Fibroblast of villous mesenchyme (primary cell): ENCODE measurements at regions not wholly inside any gene's neighbourhood (a gene's known extent, or its start where the extent isn't known, plus 50 kb on each side); places are given as distances from the start of the nearest gene placed in this dataset.

Experiments used
- DNase-seq: peaks from one replicate; pipeline ENCODE4 v3.0.0-alpha.2; 2010; ENCODE audit warnings: low read depth
- H3K4me3 ChIP-seq: 2 replicates; pipeline ENCODE4 v1.5.1; 2011; ENCODE audit warnings: low read depth, mild to moderate bottlenecking, low read length
- TF ChIP-seq, protein P1 (sequence below): IDR thresholded peaks from 2 replicates; pipeline ENCODE4 v1.5.1; 2012; ENCODE audit warnings: low read depth, mild to moderate bottlenecking, low read length; ENCODE audit not compliant: insufficient read depth

DNA sequence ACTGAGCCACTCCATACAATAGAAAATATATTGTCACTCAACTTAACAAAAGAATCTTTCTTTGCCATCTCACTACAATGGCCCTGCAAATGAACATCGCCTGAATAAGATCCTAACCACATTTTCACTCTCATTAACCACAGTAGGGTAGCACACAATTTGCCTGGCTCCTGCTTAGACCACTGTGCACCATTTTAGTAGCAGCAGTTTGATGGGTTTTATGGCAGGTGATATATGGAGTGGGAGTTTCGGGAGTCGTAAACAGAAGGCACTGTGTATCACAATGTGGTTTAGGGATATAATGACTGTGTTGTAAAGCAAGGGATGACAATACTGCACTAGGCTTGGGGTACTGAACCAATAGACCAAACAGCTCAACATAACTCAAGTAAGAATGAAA lies 617.4 kb downstream of the BCL11A start:
- TF ChIP-seq, protein P1, sequence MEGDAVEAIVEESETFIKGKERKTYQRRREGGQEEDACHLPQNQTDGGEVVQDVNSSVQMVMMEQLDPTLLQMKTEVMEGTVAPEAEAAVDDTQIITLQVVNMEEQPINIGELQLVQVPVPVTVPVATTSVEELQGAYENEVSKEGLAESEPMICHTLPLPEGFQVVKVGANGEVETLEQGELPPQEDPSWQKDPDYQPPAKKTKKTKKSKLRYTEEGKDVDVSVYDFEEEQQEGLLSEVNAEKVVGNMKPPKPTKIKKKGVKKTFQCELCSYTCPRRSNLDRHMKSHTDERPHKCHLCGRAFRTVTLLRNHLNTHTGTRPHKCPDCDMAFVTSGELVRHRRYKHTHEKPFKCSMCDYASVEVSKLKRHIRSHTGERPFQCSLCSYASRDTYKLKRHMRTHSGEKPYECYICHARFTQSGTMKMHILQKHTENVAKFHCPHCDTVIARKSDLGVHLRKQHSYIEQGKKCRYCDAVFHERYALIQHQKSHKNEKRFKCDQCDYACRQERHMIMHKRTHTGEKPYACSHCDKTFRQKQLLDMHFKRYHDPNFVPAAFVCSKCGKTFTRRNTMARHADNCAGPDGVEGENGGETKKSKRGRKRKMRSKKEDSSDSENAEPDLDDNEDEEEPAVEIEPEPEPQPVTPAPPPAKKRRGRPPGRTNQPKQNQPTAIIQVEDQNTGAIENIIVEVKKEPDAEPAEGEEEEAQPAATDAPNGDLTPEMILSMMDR, result no peak
- no peak overlapping the region for H3K4me3 ChIP-seq
- DNase-seq, result no peak

- no peak overlapping the region for H3K4me3 ChIP-seq
- no peak for DNase-seq
- TF ChIP-seq, protein P1, result no peak
These were observed 618.4 kb downstream of the BCL11A start for GRCh38 chr2:59935005-59935404.

DNA sequence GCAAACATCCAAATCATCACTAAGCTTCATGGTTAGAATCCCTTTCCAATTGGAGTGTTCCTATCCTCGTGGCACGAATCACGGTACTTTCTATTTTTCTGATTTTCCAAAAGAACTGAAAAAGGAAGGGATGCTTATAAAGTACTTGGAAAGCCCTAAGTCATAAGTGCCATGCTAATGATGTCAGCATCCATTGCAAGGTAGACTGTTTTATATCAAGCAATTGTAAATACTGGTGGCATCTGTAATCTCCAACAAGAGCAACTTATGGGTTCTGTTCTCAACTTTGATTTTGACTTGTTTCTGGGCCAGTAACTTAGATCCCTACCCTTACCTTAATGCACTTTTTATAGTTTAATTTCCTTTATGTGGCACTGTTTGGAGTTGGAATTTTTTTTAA lies 619.5 kb downstream of the BCL11A start:
- DNase-seq, result no peak
- TF ChIP-seq, protein P1, result no peak
- no peak overlapping the region for H3K4me3 ChIP-seq

GRCh38 chr2:59932341-59932740 lies 621.1 kb downstream of the BCL11A start:
- H3K4me3 ChIP-seq, result no peak overlapping the region
- TF ChIP-seq, protein P1, result no peak
- no peak for DNase-seq

DNA sequence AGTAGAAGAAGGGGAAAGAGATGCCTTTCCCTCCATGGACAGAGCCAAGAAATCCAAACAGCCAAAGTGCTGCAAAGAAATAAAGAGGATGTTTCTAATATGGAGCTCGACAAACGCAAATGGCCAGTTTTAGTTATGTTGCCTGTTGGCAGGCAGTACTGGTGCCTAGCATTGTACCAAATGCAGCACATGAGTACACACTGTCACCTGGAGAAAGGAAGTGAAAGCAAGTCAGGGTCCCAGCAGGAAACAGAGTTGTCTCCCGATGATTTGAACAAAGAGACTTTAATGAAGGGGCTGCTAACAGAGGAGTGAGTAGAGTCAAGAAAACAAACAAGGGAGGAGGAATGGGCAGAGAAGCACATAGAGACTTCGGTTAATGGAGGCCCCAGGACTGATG lies 623.0 kb downstream of the BCL11A start:
- DNase-seq, result no peak
- no peak overlapping the region for H3K4me3 ChIP-seq
- TF ChIP-seq, protein P1, result no peak

DNA sequence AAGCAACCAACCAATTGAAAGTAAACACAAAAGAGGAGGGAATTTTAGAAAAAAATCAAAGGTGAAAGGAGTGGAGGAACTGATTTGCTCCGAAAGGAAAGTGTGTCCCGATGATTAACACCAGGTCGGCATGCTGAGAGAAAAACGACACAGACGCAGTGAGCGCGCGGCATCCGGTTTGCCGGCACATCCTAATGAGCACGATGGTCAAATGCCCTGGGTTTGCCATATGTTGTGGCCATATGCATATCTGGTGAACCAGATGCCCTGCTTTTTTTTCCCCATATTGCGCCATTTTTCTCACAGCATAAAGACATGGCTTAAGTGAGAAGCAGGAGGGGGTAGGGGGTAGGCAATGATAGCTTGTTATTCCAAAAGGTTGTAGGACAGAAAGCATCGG lies 626.7 kb downstream of the BCL11A start:
- H3K4me3 ChIP-seq, result no peak overlapping the region
- TF ChIP-seq, protein P1, result no peak
- no peak for DNase-seq

DNA sequence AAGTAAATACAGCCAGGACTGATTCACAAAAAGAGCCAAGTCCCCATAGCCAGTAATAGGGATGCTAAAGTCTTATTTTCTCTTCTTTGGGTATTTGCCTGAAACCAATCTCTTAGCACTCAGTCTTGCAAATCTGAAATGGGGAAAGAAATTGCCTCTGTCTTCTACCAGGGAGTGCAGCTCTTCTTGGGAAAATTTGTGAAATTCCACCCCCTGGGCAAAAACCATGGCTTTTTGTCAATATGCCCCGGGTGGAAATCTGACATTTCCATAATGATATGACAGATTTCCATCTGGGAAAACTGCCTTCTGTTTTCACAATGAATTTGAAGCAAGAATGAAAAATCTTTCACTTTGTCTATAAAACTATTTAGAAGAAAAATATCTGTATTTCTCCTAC lies 628.1 kb downstream of the BCL11A start:
- TF ChIP-seq, protein P1, result no peak
- DNase-seq, result no peak
- H3K4me3 ChIP-seq, result no peak overlapping the region
